Stomach smooth muscle (tissue), 2 donors: ENCODE measurements at regions not wholly inside any gene's neighbourhood (a gene's known extent, or its start where the extent isn't known, plus 50 kb on each side); places are given as distances from the start of the nearest gene placed in this dataset.

Experiments used
- H3K27ac ChIP-seq: one replicate; pipeline ENCODE4 v1.7.0; 2013; ENCODE audit warnings: mild to moderate bottlenecking, low read length, inconsistent platforms
- H3K27me3 ChIP-seq, 2 donors: one replicate each; pipeline ENCODE4 v1.7.0; 2013; ENCODE audit warnings: low read length in 2 of 2; ENCODE audit not compliant: insufficient read depth in 2 of 2, control insufficient read depth in 1 of 2
- H3K36me3 ChIP-seq, 2 donors: one replicate each; pipeline ENCODE4 v1.7.0; 2013; ENCODE audit warnings: low read length in 2 of 2; ENCODE audit not compliant: control insufficient read depth in 2 of 2, insufficient read depth in 2 of 2
- H3K4me1 ChIP-seq: one replicate; pipeline ENCODE4 v1.7.0; 2013; ENCODE audit warnings: low read length; ENCODE audit not compliant: control insufficient read depth, insufficient read depth
- H3K4me3 ChIP-seq, 2 donors: one replicate each; pipeline ENCODE4 v1.7.0; 2013; ENCODE audit warnings: low read length in 2 of 2
- H3K9ac ChIP-seq, 2 donors: one replicate each; pipeline ENCODE4 v1.7.0; 2013; ENCODE audit warnings: low read length in 2 of 2, mild to moderate bottlenecking in 1 of 2
- H3K9me3 ChIP-seq, 2 donors: one replicate each; pipeline ENCODE4 v1.7.0; 2013; ENCODE audit warnings: low read length in 2 of 2; ENCODE audit not compliant: control insufficient read depth in 2 of 2
- donor health status: healthy.
- donor health status: Pancreatic carcinoma.

GRCh38 chr2:18503376-18504228, 56.9 kb downstream of the RDH14 start:
- no peaks in the 10 kb centered on the region for H3K4me1 ChIP-seq
- H3K27me3 ChIP-seq = no peaks in the 10 kb centered on the region
- H3K4me3 ChIP-seq = no peak overlapping the region
- no peak overlapping the region for H3K9ac ChIP-seq
- no peak overlapping the region for H3K27ac ChIP-seq
- H3K36me3 ChIP-seq = no peaks in the 10 kb centered on the region
- H3K9me3 ChIP-seq = no peaks in the 10 kb centered on the region

- Histone ChIP-seq H3K27ac (no peak overlapping the region), H3K9me3 (no peaks in the 10 kb centered on the region), H3K4me1 (no peaks in the 10 kb centered on the region), H3K27me3 (no peaks in the 10 kb centered on the region), H3K9ac (no peak overlapping the region), H3K36me3 (no peaks in the 10 kb centered on the region), H3K4me3 (no peak overlapping the region)
Observed at GRCh38 chr2:18502142-18502541, 58.3 kb downstream of the RDH14 start.

GRCh38 chr2:18501729-18502128, 58.7 kb downstream of the RDH14 start:
- Histone ChIP-seq H3K4me3 (no peak overlapping the region), H3K4me1 (no peaks in the 10 kb centered on the region), H3K27me3 (no peaks in the 10 kb centered on the region), H3K9ac (no peak overlapping the region), H3K9me3 (no peaks in the 10 kb centered on the region), H3K36me3 (no peaks in the 10 kb centered on the region), H3K27ac (no peak overlapping the region)

GRCh38 chr2:18501156-18501555, 59.3 kb downstream of the RDH14 start:
- H3K4me1 ChIP-seq = no peaks in the 10 kb centered on the region
- no peak overlapping the region for H3K9ac ChIP-seq
- H3K4me3 ChIP-seq = no peak overlapping the region
- no peaks in the 10 kb centered on the region for H3K36me3 ChIP-seq
- H3K9me3 ChIP-seq = no peaks in the 10 kb centered on the region
- no peak overlapping the region for H3K27ac ChIP-seq
- H3K27me3 ChIP-seq = no peaks in the 10 kb centered on the region

- Histone ChIP-seq H3K4me3 (no peak overlapping the region), H3K9me3 (no peaks in the 10 kb centered on the region), H3K27me3 (no peaks in the 10 kb centered on the region), H3K4me1 (no peaks in the 10 kb centered on the region), H3K9ac (no peak overlapping the region), H3K36me3 (no peaks in the 10 kb centered on the region), H3K27ac (no peak overlapping the region)
Observed at GRCh38 chr2:18500333-18500732, 60.1 kb downstream of the RDH14 start.

GRCh38 chr2:18498531-18498930, 61.9 kb downstream of the RDH14 start:
- Histone ChIP-seq H3K9me3 (no peaks in the 10 kb centered on the region), H3K27ac (no peak overlapping the region), H3K36me3 (no peaks in the 10 kb centered on the region), H3K9ac (no peak overlapping the region), H3K27me3 (no peaks in the 10 kb centered on the region), H3K4me3 (no peak overlapping the region), H3K4me1 (no peaks in the 10 kb centered on the region)

GRCh38 chr2:18496516-18496915, 63.9 kb downstream of the RDH14 start:
- no peaks in the 10 kb centered on the region for H3K36me3 ChIP-seq

GRCh38 chr2:18495058-18495457, 65.4 kb downstream of the RDH14 start:
- no peaks in the 10 kb centered on the region for H3K27me3 ChIP-seq
- H3K36me3 ChIP-seq = no peaks in the 10 kb centered on the region
- H3K9ac ChIP-seq = no peak overlapping the region
- H3K4me1 ChIP-seq = no peaks in the 10 kb centered on the region
- H3K9me3 ChIP-seq = no peaks in the 10 kb centered on the region
- H3K27ac ChIP-seq = no peak overlapping the region
- no peak overlapping the region for H3K4me3 ChIP-seq

More at GRCh38 chr2:18496516-18496915, 63.9 kb downstream of the RDH14 start:
- no peak overlapping the region for H3K9ac ChIP-seq
- H3K9me3 ChIP-seq = no peaks in the 10 kb centered on the region
- H3K27ac ChIP-seq = no peak overlapping the region
- no peaks in the 10 kb centered on the region for H3K27me3 ChIP-seq
- H3K4me1 ChIP-seq = no peaks in the 10 kb centered on the region
- H3K4me3 ChIP-seq = no peak overlapping the region

GRCh38 chr2:18492721-18493120, 67.7 kb downstream of the RDH14 start:
- H3K27me3 ChIP-seq = no peaks in the 10 kb centered on the region
- no peak overlapping the region for H3K27ac ChIP-seq
- no peaks in the 10 kb centered on the region for H3K4me1 ChIP-seq
- no peaks in the 10 kb centered on the region for H3K9me3 ChIP-seq
- H3K4me3 ChIP-seq = no peak overlapping the region
- H3K36me3 ChIP-seq = no peaks in the 10 kb centered on the region
- no peak overlapping the region for H3K9ac ChIP-seq

GRCh38 chr2:18491577-18491976, 68.9 kb downstream of the RDH14 start:
- no peak overlapping the region for H3K4me3 ChIP-seq
- H3K9me3 ChIP-seq = no peaks in the 10 kb centered on the region
- no peaks in the 10 kb centered on the region for H3K4me1 ChIP-seq
- H3K36me3 ChIP-seq = no peaks in the 10 kb centered on the region
- H3K27me3 ChIP-seq = no peaks in the 10 kb centered on the region
- no peak overlapping the region for H3K9ac ChIP-seq
- no peak overlapping the region for H3K27ac ChIP-seq

- Histone ChIP-seq H3K36me3 (no peaks in the 10 kb centered on the region), H3K4me1 (no peaks in the 10 kb centered on the region), H3K4me3 (no peak overlapping the region), H3K9me3 (no peaks in the 10 kb centered on the region), H3K27ac (no peak overlapping the region), H3K9ac (no peak overlapping the region), H3K27me3 (no peaks in the 10 kb centered on the region)
Observed at GRCh38 chr2:18490901-18491300, 69.6 kb downstream of the RDH14 start.
